GM18499 (cell line): ENCODE measurements at regions not wholly inside any gene's neighbourhood (a gene's known extent, or its start where the extent isn't known, plus 50 kb on each side); places are given as distances from the start of the nearest gene placed in this dataset.

ENCODE experiments used
- ATAC-seq: cut with Tn5 transposase; IDR thresholded peaks from one replicate; pipeline ENCODE4 v1.9.1; 2021; ENCODE audit warnings: moderate number of reproducible peaks; ENCODE audit not compliant: insufficient read depth, unreplicated experiment

GRCh38 chr12:74899031-74899829, 310.4 kb downstream of the KCNC2 start:
- no peak for ATAC-seq

DNA sequence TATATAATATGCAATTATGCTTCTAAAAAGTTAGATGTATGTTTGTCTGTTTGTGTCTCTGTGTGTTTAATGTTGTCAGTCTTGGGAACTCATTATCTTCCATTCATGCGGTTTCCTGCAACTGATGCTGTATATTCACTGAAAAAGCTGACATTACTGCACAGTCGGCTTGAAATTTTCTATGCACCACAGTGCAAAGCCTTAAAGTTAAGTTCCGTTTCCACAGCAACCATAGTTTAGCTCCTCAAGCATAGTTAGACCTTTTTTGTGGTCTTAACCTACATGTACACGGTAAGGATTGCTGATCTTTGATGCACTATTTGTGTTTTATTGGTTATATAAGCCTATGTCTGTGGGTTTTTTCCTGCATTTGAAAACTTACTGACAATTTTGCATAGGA, 309.4 kb downstream of the KCNC2 start:
- ATAC-seq = no peak

DNA sequence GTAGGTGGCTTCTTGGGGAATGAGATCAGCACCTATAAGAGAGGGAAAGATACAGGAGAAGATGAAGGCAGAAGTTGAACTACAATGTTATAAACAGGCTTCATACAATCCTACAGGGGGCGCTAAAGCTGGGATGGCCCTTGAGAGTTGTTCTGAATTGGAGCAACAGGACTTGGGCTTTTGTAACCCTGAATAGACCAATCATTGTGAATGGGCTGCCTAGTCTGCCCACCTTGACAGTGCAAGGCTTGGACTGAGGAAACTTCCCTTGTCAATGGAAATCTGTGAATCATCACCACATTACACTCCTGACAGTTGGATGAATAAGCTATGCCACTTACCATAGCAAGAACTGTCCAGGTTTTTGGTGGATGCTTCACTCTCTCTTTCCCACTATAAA, 306.1 kb downstream of the KCNC2 start:
- no peak for ATAC-seq

DNA sequence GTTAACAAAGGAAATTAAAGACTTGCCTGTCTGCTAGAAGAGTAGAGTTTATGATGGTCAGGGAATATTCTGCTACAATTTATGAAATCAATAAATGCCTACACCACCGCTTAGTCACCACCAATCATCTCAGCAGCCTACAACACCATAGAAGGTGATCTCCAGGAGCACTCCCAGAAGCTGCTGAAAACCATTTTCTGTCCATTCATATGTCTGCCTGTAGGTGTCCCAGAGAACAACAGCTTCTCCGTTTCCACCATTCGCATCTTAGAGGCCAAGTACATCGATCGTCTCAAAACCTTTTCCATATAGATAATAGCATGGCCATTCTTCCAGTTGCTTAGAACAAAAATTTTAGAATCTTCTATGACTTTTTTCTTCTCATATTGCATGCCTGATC, 303.4 kb downstream of the KCNC2 start:
- no peak for ATAC-seq

GRCh38 chr12:74910831-74911230, 298.8 kb downstream of the KCNC2 start:
- ATAC-seq = no peak

DNA sequence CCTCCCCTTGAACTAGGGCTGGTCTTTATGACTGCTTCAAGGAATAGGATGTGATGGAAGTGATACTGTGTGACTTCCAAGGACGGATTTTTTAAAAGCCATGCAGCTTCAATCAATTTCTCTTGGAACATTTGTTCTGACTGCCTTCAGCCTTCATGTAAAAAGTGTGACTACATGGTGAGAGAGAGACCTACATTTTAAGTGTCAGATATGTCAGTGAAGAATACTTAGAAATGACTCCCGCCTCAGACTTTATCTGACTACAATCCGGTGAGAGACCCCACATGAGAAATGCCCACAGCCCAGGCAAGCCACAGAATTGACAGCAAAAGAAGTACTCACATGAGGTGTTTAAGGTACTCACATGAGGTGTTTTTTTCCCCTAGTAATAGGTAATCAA, 295.3 kb downstream of the KCNC2 start:
- no peak for ATAC-seq

DNA sequence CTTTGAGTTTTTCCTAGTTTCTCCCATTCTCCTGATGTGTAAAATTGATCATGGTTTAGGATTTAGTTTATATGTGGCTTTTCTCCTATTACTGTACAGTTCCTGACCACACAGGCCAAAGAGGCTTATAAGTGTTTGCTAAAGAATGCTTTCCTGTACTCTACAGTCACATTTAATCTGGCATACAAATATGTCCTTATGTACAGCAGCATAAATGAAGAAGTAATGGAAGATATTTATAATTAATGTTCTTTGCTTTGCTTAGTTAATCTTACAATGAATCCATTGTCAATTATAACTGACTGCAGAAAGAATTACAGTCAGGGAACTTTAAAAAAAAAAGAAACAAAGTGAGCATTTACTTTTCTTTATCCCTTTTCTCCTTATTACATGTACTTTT, 293.9 kb downstream of the KCNC2 start:
- ATAC-seq = no peak

DNA sequence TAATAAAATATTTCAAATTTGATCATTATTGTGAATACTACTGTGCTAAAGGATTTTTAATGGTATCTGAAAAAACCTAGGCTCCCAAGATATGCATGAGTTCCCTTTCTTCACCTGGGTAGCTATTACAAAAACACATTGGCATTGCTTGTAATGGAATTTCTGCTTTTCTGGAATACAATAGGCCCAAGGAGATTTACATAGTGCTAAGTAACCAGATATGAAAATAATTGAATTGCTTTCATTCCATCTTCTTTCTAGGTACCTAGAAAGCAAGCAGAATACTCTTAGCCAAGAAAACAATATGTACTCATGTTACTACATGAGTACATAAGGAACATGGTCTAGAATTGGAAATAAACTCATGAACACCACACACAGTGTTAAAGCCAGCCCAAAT, 291.9 kb downstream of the KCNC2 start:
- ATAC-seq = no peak

DNA sequence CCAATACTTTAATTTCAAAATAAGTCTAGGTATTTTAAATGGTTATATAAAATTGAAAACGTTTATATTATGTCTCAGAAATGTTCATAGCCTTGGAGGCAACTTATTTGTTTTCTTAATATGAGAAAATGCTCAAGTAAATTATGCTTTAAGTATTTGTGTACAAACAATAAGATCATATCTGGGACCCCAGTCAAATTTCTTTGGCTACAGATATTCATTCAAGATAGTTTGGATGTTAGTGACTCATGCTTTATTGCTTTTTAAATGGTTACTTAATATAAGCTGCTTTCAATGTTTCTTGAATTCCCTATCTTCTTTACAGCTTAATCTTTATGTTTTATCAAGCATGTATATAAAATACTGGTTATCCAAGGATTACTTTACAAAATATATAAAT, 291.3 kb downstream of the KCNC2 start:
- no peak for ATAC-seq

- ATAC-seq = no peak
These were observed 287.5 kb downstream of the KCNC2 start for GRCh38 chr12:74922117-74922516.

DNA sequence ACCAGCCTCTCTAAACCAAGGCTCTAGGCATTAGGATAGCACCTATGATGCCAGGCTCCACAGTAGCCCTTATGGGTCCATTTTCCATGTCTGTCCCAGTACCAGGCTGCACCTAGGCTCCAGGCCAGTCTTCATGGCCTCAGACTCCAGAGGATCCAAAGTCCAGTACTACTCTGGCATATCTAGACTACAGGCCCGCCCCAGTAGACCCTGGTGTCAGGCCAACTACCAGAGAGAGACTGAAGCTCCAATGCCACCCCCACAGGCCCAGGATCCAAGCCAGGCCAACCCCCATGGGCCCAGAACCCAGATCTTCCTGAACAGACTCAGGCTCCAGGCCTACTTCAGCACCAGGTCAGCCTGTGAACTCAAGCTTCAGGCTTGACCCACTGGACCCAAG, 287.0 kb downstream of the KCNC2 start:
- no peak for ATAC-seq

DNA sequence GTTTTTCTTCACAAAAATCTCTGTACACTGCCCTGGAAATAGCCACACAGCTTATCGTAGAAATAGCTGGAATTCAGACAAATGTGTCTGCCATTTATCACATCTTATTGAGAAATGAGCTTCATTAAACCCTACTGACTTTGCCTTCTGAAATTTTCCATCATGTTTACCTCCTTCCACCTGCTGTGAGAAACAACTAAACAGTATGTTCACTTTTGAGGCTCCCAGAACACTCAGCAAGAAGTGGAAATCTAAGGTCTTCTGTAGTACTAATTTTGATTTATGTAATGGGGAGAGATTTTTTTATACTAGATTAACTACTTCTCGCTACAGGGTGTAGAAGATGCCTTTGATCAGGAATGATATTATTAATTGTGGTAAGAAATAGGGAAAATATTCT, 268.0 kb downstream of the KCNC2 start:
- ATAC-seq = no peak

DNA sequence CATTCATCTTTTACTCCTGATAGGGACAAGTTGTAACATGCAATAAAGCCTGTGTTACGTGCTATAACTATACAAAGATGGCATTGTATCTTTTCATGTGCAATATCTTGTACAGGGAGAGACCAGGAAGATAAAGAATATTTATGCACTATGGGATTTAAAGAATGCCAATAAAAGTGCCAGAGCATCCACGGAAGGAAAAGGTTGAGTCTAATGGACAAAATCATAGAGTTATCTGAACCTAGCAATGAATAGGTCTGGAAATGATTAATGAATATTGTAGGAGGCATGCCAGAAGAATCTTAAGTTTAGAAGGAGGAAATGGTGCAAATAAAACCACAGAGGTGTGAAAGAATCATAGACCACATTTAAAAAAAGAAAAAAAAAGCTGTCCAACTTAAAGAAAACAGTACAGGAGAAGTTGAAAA, 263.9 kb downstream of the KCNC2 start:
- ATAC-seq = no peak

GRCh38 chr12:74953697-74954096, 255.9 kb downstream of the KCNC2 start:
- ATAC-seq = no peak

DNA sequence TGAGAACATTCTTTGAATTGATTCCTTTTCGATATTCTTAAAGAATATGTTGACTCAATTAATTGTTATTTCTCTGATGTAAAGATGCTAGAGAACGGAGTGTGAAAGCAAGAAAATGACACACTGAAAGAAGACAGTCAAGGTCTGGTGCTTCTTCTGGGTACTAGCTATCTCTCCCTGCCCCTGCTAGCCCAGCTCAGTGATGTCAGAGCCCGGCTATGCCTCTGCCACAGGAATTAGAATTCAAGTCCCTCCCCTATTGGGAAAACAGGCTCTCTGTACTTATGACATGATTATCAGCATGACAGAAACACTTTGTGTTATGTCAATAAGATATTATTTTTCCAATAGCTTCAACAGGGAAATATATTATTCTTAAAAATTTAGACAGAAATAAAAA, 252.4 kb downstream of the KCNC2 start:
- ATAC-seq = no peak

DNA sequence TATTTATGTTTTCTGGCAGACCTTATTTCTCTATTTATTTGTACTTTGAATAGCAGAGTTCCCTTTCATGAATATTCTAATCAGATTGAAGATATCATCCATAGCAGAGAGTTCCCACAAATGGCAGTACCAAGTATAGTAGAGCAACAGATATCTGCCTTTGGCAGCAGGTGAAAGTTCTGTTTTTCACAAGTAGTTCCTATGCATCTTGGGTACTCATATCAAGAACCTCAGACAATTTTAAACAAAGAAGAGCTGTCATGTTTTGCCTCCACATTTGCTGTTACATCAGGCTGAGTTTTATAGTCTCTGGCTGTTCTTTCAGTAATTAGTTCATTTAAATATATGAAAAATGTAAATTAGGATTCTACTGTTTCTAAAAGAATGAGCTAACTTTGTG, 252.0 kb downstream of the KCNC2 start:
- ATAC-seq = no peak

GRCh38 chr12:74959657-74960056, 250.0 kb downstream of the KCNC2 start:
- ATAC-seq = no peak

- no peak for ATAC-seq
These were observed 246.3 kb downstream of the KCNC2 start for GRCh38 chr12:74963304-74963703.

DNA sequence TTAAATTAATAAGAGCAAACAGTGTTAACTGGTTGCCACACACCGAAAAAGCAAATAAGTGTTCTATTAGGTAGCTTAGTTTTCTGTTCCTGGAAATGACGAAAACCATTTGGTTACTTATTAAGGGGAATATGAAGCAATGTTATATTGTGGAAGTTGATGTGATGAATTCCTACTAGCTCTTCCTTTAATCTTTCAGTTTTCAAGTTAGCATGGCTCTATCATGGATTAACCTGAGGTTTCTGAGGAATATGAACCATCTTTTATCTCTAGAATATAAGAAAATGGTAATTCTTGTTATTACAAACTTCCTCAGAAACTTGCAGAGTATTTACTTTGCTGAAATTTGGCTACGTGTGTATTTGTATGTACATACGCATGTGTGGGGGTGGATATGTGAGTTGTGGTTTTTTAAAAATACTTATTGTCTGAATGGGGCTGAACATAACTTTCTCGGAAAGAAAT, 245.7 kb downstream of the KCNC2 start:
- no peak for ATAC-seq

DNA sequence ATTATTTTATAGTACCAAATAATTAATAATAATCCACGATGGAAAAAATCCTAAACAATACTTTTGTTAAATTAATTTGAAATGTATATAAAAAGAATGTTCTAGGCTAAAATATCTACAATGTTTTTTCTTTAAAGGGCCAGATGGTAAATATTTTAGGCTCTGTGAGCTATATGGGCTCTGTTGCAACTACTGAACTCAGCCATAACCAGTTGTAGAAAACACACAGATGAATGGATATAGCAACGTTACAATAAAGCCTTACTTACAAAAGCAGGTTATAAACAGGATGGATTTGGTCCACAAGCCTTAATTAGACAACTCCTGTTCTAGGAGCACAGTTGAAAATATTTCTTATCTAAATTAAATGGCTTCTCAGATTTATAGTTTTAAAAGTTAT, 245.2 kb downstream of the KCNC2 start:
- no peak for ATAC-seq

DNA sequence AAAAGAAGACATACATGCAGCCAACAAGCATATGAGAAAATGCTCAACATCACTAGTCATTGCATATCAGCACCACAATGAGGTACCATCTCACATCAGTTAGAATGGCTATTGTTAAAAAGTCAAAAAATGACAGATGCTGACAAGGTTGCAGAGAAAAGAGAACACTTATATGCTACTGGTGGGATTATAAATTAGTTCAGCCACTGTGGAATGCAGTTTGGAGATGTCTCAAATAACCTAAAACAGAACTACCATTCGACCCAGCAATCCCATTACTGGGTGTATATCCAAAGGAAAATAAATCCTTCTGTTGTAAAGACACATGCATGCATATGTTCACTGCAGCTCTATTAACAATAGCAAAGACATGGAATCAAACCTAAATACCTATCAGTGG, 238.4 kb downstream of the KCNC2 start:
- ATAC-seq = no peak

DNA sequence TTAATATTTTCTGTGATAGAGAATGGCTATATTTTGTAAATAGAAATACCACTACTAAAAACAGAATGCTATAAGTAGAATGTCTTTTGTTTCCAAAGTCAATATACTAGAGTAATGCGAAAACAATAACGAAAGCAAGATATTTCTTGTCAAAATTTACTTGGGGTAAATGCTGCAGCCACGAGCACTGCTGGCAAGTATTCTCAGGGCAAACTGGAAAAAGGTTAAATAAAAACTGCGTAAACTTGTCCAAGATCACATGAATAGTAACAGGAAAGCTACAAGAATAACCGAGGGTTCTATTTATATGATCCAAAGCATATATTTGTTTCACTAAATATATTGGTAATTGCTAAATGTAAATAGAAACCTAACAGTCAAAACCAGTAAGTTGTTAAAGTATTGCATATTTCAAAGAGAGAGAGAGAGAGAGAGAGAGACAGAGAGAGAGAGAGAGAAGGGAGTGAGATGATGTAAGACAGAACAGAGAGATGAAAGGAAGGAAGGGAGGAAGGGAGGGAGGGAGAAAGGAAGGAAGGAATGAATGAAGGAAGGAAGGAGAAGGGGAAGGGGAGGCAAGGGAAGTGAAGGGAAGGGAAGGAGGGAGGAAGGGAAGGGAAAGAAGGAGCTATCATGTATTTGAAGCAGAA, 231.7 kb downstream of the KCNC2 start:
- ATAC-seq = no peak
